ENCODE measurements at regions not wholly inside any gene's neighbourhood (a gene's known extent, or its start where the extent isn't known, plus 50 kb on each side); places are given as distances from the start of the nearest gene placed in this dataset.
A peak's percentile ranks its signal among the peaks of the same experiment; 100 is the strongest.

- DNase-seq (ENCODE audit: low spot score) = peak; percentile 36
Observed at GRCh38 chr6:134117409-134117808, 65.0 kb upstream of the SLC2A12 start.

GRCh38 chr6:134115715-134116074, 63.3 kb upstream of the SLC2A12 start:
- peak; percentile 85 for DNase-seq (ENCODE audit: low spot score)

DNA sequence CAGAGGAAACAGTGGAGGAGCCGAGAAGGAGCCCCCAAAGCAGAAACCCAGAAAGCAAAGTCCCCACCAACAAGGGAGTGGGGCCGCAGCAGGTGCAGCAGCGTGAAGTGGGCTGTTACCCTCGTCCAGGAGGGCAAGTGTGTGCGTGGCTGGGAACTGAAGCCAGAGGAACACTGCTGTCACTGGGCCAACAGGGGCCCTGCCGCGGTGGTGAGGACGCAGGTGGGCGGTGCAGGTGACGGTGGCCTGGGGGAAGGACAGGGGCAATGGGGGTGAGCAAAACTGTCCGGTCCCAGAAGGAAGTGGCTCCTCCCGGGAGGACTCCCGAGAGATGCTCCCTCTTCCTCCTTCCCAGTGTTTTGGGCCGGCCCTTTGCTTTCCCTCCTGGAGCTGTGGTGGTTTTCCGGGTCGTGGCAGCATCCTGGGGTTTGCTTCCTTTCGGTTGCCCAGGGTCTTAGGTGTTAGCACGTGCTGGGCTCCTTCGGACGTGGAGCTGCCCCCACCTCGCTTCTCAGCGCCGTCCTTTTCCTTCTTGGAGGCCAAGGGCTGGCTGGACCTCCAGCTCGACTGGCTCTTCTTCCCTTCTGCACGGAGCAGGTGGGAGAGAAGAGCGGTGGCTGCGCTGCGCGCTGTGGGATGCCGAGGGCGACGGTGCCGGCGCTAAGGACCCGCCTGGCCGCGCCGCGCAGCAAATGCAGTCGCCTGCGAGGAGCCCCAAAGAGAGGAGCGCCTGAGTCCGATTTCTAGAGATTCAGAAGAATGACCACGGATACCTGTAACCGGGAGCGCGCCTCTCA, 62.7 kb upstream of the SLC2A12 start:
- DNase-seq (ENCODE audit: low spot score) = no peak

DNA sequence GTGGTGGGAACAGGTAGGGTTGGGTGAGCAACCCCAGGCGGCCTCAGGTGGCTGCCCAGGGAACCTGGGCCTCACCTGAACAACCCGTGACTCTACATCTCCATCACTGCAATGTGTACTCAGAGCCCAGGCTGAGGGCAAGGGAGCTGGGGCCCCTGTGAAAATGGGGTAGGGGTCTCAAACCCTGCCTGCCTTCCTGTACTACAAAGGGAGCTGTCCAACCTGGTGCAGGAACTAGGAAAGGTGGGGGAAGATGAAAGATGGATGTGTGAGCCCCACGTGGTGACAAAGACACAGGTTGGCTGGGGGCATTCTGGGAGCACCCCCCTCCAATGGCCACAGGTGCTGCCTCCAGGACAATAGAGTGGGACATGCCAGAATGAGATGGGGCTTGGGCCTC, 62.1 kb upstream of the SLC2A12 start:
- DNase-seq (ENCODE audit: low spot score) = no peak

- DNase-seq (ENCODE audit: low spot score) = no peak
Observed at GRCh38 chr6:134111726-134112125, 59.3 kb upstream of the SLC2A12 start.

- DNase-seq (ENCODE audit: low spot score) = peak; percentile 37
Observed at GRCh38 chr6:134111062-134111677, 58.7 kb upstream of the SLC2A12 start.

DNA sequence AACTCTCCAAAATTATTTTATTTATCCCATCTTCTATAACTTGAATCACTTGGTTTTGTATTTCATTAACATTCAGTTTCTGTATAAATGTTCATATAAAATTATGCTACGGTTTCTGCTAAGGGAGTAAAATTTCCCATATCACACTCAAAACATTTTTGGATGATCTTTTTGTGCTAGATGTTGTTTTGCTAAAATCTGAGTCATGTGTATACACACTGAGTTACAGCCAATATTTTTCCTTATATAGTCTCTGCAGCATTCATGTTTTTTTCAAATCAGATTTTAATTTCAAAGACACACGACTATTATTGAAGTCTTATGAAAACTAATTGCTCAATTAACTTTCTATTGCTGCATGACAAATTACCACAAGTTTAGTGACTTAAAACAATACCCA, 54.3 kb upstream of the SLC2A12 start:
- DNase-seq (ENCODE audit: low spot score) = no peak

DNA sequence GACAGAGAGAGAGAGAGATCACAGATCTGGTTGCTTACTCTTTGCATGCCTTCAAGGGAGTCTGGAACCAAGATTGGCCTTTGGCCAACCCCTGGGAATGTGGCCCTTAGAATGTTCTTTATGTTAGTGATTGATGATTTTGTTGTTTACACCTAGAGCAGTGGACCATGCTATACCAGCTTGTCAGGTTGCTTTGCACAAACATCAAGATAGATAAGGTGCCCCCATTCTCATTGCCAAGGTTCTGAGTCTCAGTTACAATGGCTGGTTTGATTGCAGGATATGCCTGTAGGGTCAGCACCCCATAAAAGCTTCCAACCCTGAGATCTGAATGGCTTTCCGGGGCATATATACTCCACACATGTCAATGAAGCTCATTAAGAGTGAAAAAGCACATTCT, 53.5 kb upstream of the SLC2A12 start:
- DNase-seq (ENCODE audit: low spot score) = no peak

DNA sequence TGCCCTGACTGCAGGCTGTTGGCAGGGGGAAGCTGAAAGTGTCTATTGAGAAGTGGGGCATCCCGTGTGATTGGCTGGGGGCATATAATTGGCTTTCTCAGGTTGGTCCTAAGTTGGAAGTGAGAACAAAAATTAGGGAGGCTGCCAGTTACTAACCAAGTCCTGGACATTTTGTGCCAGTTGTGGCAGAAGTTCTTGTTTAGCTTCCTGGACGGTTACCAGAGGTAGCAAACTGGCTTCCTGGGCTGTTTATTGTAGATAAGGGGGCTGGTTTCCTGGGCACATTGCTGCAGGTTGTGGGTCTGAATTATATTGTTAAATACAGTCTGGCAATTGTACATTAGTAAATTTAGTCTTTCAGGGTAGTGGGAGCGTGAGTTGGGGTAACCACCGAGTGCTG, 50.6 kb upstream of the SLC2A12 start:
- no peak for DNase-seq (ENCODE audit: low spot score)
